Right lobe of liver (tissue), 4 donors: ENCODE measurements at regions not wholly inside any gene's neighbourhood (a gene's known extent, or its start where the extent isn't known, plus 50 kb on each side); places are given as distances from the start of the nearest gene placed in this dataset.

Experiments used
- POLR2A ChIP-seq: fragments of 450-650 bp; IDR thresholded peaks from one replicate; pipeline ENCODE4 v1.6.1; 2017; ENCODE audit warnings: antibody characterized with exemption, mild to moderate bottlenecking
- TF ChIP-seq, protein P1 (sequence below), 4 donors: fragments of 200-600 bp in 3 of 4; fragments of 450-650 bp in 1 of 4; IDR thresholded peaks; one replicate each; pipeline versions ENCODE4 v1.5.1 to v1.8.0; 2016 to 2022; ENCODE audit warnings: antibody characterized with exemption in 4 of 4, mild to moderate bottlenecking in 2 of 4
- donor health status: DM: no; HTN: no; CAD: no.
- donor health status: DM: no; HTN: no; CAD: no.
- donor health status: DM: no; HTN: yes; CAD: no.

DNA sequence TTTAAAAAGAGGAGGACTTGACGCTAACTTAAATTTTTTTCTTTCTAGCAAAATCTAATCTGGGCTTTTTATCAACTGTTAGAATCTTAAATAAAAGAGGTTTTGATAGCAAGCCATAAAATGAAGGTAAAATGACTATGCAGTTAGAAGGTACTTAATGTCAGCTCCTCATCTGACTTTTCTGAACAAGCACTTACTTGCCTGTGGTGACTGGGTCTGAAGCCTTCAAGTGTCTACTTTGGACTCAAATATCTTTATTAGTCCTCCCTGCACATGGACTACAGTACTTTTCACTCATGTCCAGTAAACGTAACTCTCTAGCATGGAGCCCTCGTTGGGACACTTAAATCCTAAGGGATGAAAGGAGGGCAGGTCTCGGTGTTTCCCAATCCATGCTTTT lies 135.9 kb downstream of the P2RY1 start:
- TF ChIP-seq, protein P1, sequence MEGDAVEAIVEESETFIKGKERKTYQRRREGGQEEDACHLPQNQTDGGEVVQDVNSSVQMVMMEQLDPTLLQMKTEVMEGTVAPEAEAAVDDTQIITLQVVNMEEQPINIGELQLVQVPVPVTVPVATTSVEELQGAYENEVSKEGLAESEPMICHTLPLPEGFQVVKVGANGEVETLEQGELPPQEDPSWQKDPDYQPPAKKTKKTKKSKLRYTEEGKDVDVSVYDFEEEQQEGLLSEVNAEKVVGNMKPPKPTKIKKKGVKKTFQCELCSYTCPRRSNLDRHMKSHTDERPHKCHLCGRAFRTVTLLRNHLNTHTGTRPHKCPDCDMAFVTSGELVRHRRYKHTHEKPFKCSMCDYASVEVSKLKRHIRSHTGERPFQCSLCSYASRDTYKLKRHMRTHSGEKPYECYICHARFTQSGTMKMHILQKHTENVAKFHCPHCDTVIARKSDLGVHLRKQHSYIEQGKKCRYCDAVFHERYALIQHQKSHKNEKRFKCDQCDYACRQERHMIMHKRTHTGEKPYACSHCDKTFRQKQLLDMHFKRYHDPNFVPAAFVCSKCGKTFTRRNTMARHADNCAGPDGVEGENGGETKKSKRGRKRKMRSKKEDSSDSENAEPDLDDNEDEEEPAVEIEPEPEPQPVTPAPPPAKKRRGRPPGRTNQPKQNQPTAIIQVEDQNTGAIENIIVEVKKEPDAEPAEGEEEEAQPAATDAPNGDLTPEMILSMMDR (IDR thresholded peaks at IDR 0.05): no peak
- TF ChIP-seq POLR2A: no peak
